Parathyroid adenoma (tissue), 2 donors: ENCODE measurements at regions not wholly inside any gene's neighbourhood (a gene's known extent, or its start where the extent isn't known, plus 50 kb on each side); places are given as distances from the start of the nearest gene placed in this dataset.

ENCODE experiments used
- H2AFZ ChIP-seq: fragments of 300-600 bp; sonication (generic); one replicate; pipeline ENCODE4 v1.7.0; 2017; ENCODE audit warnings: antibody characterized with exemption, mild to moderate bottlenecking
- H3K27ac ChIP-seq: fragments of 300-600 bp; sonication (generic); one replicate; pipeline ENCODE4 v1.7.0; 2017
- H3K27me3 ChIP-seq: fragments of 300-600 bp; sonication (generic); one replicate; pipeline ENCODE4 v1.7.0; 2017; ENCODE audit warnings: low read length; ENCODE audit not compliant: control insufficient read depth, insufficient read depth
- H3K36me3 ChIP-seq: fragments of 300-600 bp; sonication (generic); one replicate; pipeline ENCODE4 v1.7.0; 2017; ENCODE audit warnings: low read length; ENCODE audit not compliant: control insufficient read depth, insufficient read depth
- H3K4me1 ChIP-seq: fragments of 300-600 bp; sonication (generic); one replicate; pipeline ENCODE4 v1.7.0; 2017; ENCODE audit warnings: control low read depth
- H3K4me2 ChIP-seq: fragments of 300-600 bp; sonication (generic); one replicate; pipeline ENCODE4 v1.7.0; 2017; ENCODE audit warnings: low read length
- H3K4me3 ChIP-seq: fragments of 300-600 bp; sonication (generic); one replicate; pipeline ENCODE4 v1.7.0; 2017; ENCODE audit warnings: low read depth, low read length
- H3K79me2 ChIP-seq: fragments of 300-600 bp; sonication (generic); one replicate; pipeline ENCODE4 v1.7.0; 2017; ENCODE audit warnings: control low read depth
- H3K9ac ChIP-seq: fragments of 300-600 bp; sonication (generic); one replicate; pipeline ENCODE4 v1.7.0; 2017; ENCODE audit warnings: mild to moderate bottlenecking
- H3K9me3 ChIP-seq: fragments of 300-600 bp; sonication (generic); one replicate; pipeline ENCODE4 v1.7.0; 2017; ENCODE audit warnings: low read length; ENCODE audit not compliant: control insufficient read depth
- CTCF ChIP-seq: fragments of 300-600 bp; sonication (generic); IDR thresholded peaks from one replicate; pipeline ENCODE4 v1.7.0; 2017; ENCODE audit warnings: antibody characterized with exemption, mild to moderate bottlenecking
- donor health status: primary hyperparathyroidism.

DNA sequence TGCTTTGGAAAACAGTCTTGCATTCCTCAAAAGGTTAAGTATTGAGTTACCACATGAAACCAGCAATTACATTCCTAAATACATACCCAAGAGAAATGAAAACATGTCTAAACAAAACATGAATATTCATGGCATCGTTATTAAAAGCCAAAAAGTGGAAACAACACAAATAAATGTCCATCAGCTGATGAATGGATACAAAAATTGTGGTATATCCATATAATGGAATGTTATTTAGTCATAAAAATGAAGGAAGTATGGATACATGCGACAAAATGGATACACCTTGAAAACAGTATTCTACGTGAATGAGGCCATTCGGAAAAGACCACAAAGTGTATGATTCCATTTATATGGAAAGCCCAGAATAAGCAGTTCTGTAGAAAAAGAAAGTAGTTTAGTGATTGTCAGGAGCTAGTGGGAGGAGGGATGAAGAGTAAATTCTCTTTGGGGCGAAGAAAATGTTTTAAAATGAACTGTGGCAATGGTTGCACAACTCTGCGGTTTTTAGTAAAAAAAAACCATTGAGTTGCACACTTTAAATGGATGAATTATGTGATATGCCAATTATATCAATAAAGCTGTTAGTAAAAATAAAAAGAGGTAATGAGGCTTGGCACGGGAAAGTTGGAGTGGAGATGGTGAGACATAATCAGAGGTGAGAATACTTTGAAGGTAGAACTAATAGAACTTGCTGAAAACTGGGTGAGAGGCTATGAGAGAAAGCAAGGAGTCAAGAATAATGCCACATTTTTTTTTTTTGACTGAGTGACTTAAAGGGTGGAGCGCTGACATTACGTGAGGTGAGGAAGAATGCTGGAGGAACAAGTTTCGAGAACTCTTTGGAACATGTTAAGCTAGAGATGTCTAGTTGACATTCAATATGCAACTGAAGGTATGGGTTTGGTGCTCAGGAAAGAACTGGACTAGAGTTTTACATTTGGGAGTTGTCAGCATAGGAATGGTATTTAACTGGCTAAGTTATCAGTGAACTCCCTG lies 194.9 kb upstream of the ZNF608 start:
- H3K4me2 ChIP-seq = no peak overlapping the region
- TF ChIP-seq CTCF = no peak
- no peaks in the 10 kb centered on the region for H3K79me2 ChIP-seq
- H3K27ac ChIP-seq = no peak overlapping the region
- H2AFZ ChIP-seq = no peak overlapping the region
- H3K9me3 ChIP-seq = no peaks in the 10 kb centered on the region
- no peak overlapping the region for H3K9ac ChIP-seq
- no peaks in the 10 kb centered on the region for H3K4me1 ChIP-seq
- H3K4me3 ChIP-seq = no peak overlapping the region
- H3K36me3 ChIP-seq = no peaks in the 10 kb centered on the region
- H3K27me3 ChIP-seq = no peaks in the 10 kb centered on the region

- H3K9ac ChIP-seq = no peak overlapping the region
- no peak for TF ChIP-seq CTCF
- no peaks in the 10 kb centered on the region for H3K36me3 ChIP-seq
- no peak overlapping the region for H2AFZ ChIP-seq
- no peaks in the 10 kb centered on the region for H3K9me3 ChIP-seq
- no peak overlapping the region for H3K27ac ChIP-seq
- no peak overlapping the region for H3K4me2 ChIP-seq
- H3K27me3 ChIP-seq = no peaks in the 10 kb centered on the region
- no peaks in the 10 kb centered on the region for H3K79me2 ChIP-seq
- no peak overlapping the region for H3K4me3 ChIP-seq
- H3K4me1 ChIP-seq = no peaks in the 10 kb centered on the region
Observed at GRCh38 chr5:124948062-124948753, 201.8 kb upstream of the ZNF608 start.

GRCh38 chr5:124948754-124949275 lies 202.4 kb upstream of the ZNF608 start:
- Histone ChIP-seq H3K79me2 (no peaks in the 10 kb centered on the region), H3K4me1 (no peaks in the 10 kb centered on the region), H3K27ac (no peak overlapping the region), H3K4me3 (no peak overlapping the region), H3K9me3 (no peaks in the 10 kb centered on the region), H3K36me3 (no peaks in the 10 kb centered on the region), H3K27me3 (no peaks in the 10 kb centered on the region), H3K4me2 (no peak overlapping the region), H3K9ac (no peak overlapping the region), H2AFZ (no peak overlapping the region)
- TF ChIP-seq CTCF = no peak

- Histone ChIP-seq H3K4me1 (no peaks in the 10 kb centered on the region), H3K4me2 (no peak overlapping the region), H3K4me3 (no peak overlapping the region), H3K9me3 (no peaks in the 10 kb centered on the region), H3K9ac (no peak overlapping the region), H3K27ac (no peak overlapping the region), H3K79me2 (no peaks in the 10 kb centered on the region), H3K36me3 (no peaks in the 10 kb centered on the region), H2AFZ (no peak overlapping the region), H3K27me3 (no peaks in the 10 kb centered on the region)
- TF ChIP-seq CTCF = no peak
Observed at GRCh38 chr5:124949862-124950261, 203.4 kb upstream of the ZNF608 start.
